ENCODE measurements at regions not wholly inside any gene's neighbourhood (a gene's known extent, or its start where the extent isn't known, plus 50 kb on each side); places are given as distances from the start of the nearest gene placed in this dataset.
A peak's percentile ranks its signal among the peaks of the same experiment; 100 is the strongest.

DNA sequence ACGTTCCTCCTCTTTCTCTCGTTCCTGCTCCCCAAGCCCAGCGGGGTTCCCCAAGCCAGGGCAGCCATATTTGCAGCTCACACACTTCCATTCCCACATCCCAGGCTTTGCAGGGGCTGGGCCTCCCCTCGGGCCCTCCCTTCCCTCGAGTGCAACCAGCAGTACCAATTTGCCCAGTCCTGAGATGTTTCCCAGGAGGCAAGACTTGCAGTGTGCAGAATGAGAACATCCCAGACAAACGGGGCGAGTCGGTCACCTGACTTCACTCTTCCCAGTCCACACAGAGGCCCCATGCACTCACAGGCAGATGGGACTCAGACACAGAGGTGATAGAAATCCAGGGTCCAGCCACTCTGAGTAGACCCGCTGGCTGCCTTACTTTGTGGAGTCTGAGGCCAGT lies 56.2 kb upstream of the SLC6A6 start:
- Histone ChIP-seq H2BK20ac (ENCODE audit: low read depth, low read length, poor library complexity, severe bottlenecking) (no peak overlapping the region), H3T11ph (ENCODE audit: low read length) (no peak overlapping the region), H4K8ac (replicated peaks; ENCODE audit: insufficient read length, low read depth, low read length) (no peak overlapping the region), H2BK15ac (ENCODE audit: low read depth, low read length) (no peak overlapping the region), H3K4ac (ENCODE audit: low read depth, low read length) (no peak overlapping the region), H3K9me3 (ENCODE audit: control insufficient read depth, low read depth, low read length) (no peaks in the 10 kb centered on the region), H3K14ac (ENCODE audit: insufficient read depth, low read length) (no peak overlapping the region), H4K91ac (ENCODE audit: insufficient read length, low read depth, low read length) (no peak overlapping the region), H2AFZ (ENCODE audit: low read length) (no peak overlapping the region), H3K23ac (ENCODE audit: insufficient read length, low read depth, low read length) (no peak overlapping the region), H3K4me2 (ENCODE audit: insufficient read depth, insufficient read length, low read length) (no peak overlapping the region), H4K5ac (ENCODE audit: insufficient read length, low read depth, low read length) (no peak overlapping the region), H3K79me2 (ENCODE audit: insufficient read depth, low read length) (no peaks in the 10 kb centered on the region), H3K79me1 (ENCODE audit: insufficient read depth, low read depth, low read length, poor library complexity, severe bottlenecking) (no peaks in the 10 kb centered on the region), H3K18ac (ENCODE audit: insufficient read length, low read depth, low read length) (no peak overlapping the region), H4K20me1 (ENCODE audit: control insufficient read depth, insufficient read depth, insufficient read length) (no peaks in the 10 kb centered on the region), H3K4me1 (ENCODE audit: insufficient read depth, low read length) (no peaks in the 10 kb centered on the region), H3K9ac (ENCODE audit: extremely low read depth, insufficient read length, low read length) (no peak overlapping the region), H3K56ac (ENCODE audit: insufficient read length, low read depth, low read length) (no peak overlapping the region), H3K27ac (ENCODE audit: insufficient read length, low read depth, low read length) (no peak overlapping the region), H2BK12ac (ENCODE audit: insufficient read length, low read depth, low read length) (no peak overlapping the region), H3K27me3 (ENCODE audit: insufficient read depth, low read length) (peaks cover 2% of the 10 kb centered on the region; the same call in 1 of the 2 replicates), H2AK5ac (ENCODE audit: insufficient read length, low read length) (no peak overlapping the region), H3K23me2 (ENCODE audit: insufficient read length, low read depth, low read length, poor library complexity, severe bottlenecking) (no peaks in the 10 kb centered on the region), H2BK5ac (ENCODE audit: insufficient read length, low read length) (no peak overlapping the region), H2BK120ac (ENCODE audit: low read depth, low read length, poor library complexity, severe bottlenecking) (no peak overlapping the region)
- no peaks in the 10 kb centered on the region for H3K36me3 Mint-ChIP-seq (ENCODE audit: insufficient read depth in 1 of 3, low read depth in 3 of 3)
- no peak for DNase-seq
- TF ChIP-seq, protein P1, sequence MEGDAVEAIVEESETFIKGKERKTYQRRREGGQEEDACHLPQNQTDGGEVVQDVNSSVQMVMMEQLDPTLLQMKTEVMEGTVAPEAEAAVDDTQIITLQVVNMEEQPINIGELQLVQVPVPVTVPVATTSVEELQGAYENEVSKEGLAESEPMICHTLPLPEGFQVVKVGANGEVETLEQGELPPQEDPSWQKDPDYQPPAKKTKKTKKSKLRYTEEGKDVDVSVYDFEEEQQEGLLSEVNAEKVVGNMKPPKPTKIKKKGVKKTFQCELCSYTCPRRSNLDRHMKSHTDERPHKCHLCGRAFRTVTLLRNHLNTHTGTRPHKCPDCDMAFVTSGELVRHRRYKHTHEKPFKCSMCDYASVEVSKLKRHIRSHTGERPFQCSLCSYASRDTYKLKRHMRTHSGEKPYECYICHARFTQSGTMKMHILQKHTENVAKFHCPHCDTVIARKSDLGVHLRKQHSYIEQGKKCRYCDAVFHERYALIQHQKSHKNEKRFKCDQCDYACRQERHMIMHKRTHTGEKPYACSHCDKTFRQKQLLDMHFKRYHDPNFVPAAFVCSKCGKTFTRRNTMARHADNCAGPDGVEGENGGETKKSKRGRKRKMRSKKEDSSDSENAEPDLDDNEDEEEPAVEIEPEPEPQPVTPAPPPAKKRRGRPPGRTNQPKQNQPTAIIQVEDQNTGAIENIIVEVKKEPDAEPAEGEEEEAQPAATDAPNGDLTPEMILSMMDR (conservative IDR thresholded peaks at IDR 0.05) = no peak
- H3K27ac Mint-ChIP-seq = peak overlapping the region in 1 of 3 experiments; percentile 52; a peak in 1 of 7 replicates
- no CpG with 5 or more reads among the region's 9 CpGs for WGBS (ENCODE audit: extremely low coverage, insufficient read length, low lambda C conversion rate)
- H3K4me3 Mint-ChIP-seq = no peak overlapping the region
- no peaks in the 10 kb centered on the region; a peak in 1 of 5 replicates for H3K9me3 Mint-ChIP-seq
- H3K27me3 Mint-ChIP-seq (ENCODE audit: low read depth) = peaks cover 69% of the 10 kb centered on the region
- peaks cover 29 to 30% of the 10 kb centered on the region in 2 experiments for H3K4me1 Mint-ChIP-seq
